Muscle of leg (tissue), 3 donors: ENCODE measurements at regions not wholly inside any gene's neighbourhood (a gene's known extent, or its start where the extent isn't known, plus 50 kb on each side); places are given as distances from the start of the nearest gene placed in this dataset.
"Not testable (repeated sequence)": the region's sequence is repeated elsewhere in the genome, so short reads cannot be mapped to it uniquely, and the experiment has no call there.

Experiments used
- DNase-seq: peaks from one replicate; pipeline ENCODE4 v3.0.0; 2013
- H3K27ac ChIP-seq: one replicate; pipeline ENCODE4 v1.5.1; 2013; ENCODE audit warnings: mild to moderate bottlenecking, low read length, control low read depth
- H3K27me3 ChIP-seq: one replicate; pipeline ENCODE4 v1.6.1; 2013; ENCODE audit warnings: low read length; ENCODE audit not compliant: control insufficient read depth, insufficient read depth
- H3K36me3 ChIP-seq: one replicate; pipeline ENCODE4 v1.6.1; 2013; ENCODE audit warnings: low read length; ENCODE audit not compliant: control insufficient read depth, insufficient read depth
- H3K4me1 ChIP-seq: one replicate; pipeline ENCODE4 v1.6.1; 2013; ENCODE audit warnings: low read length; ENCODE audit not compliant: control insufficient read depth, insufficient read depth
- H3K4me3 ChIP-seq: one replicate; pipeline ENCODE4 v1.5.1; 2013; ENCODE audit warnings: low read length, control low read depth
- H3K9me3 ChIP-seq: replicated peaks from 2 replicates; pipeline ENCODE4 v1.6.1; 2013; ENCODE audit warnings: low read depth, low read length; ENCODE audit not compliant: control insufficient read depth
- WGBS: methylation state at CpG from one replicate; pipeline ENCODE4 v1.1.5; 2013; ENCODE audit warnings: missing lambda C conversion rate; ENCODE audit not compliant: insufficient coverage; 5-methylcytosine and 5-hydroxymethylcytosine counted together

GRCh38 chr6:144785056-144785455, 499.9 kb downstream of the UTRN start:
- H3K4me3 ChIP-seq, result no peak overlapping the region
- DNase-seq, result no peak
- H3K36me3 ChIP-seq, result peaks cover 2% of the 10 kb centered on the region
- no peaks in the 10 kb centered on the region for H3K9me3 ChIP-seq
- no peaks in the 10 kb centered on the region for H3K27me3 ChIP-seq
- no peaks in the 10 kb centered on the region for H3K4me1 ChIP-seq
- no peak overlapping the region for H3K27ac ChIP-seq
- WGBS, result 61% methylated on average over 2 of the region's 3 CpGs

- DNase-seq, result no peak
- no CpG with 5 or more reads among the region's 2 CpGs for WGBS
- Histone ChIP-seq H3K27me3 (no peaks in the 10 kb centered on the region), H3K4me1 (no peaks in the 10 kb centered on the region), H3K36me3 (no peaks in the 10 kb centered on the region), H3K9me3 (no peaks in the 10 kb centered on the region), H3K4me3 (no peak overlapping the region), H3K27ac (no peak overlapping the region)
These were observed 501.7 kb downstream of the UTRN start for GRCh38 chr6:144786825-144787224.

GRCh38 chr6:144793744-144794143, 508.6 kb downstream of the UTRN start:
- 87% methylated on average over 3 of the region's 4 CpGs for WGBS
- H3K27ac ChIP-seq, result no peak overlapping the region
- no peaks in the 10 kb centered on the region for H3K4me1 ChIP-seq
- peaks cover 2% of the 10 kb centered on the region for H3K9me3 ChIP-seq
- H3K36me3 ChIP-seq, result peaks cover 13% of the 10 kb centered on the region
- DNase-seq, result peak; percentile 17
- no peak overlapping the region for H3K4me3 ChIP-seq
- H3K27me3 ChIP-seq, result no peaks in the 10 kb centered on the region

- H3K4me3 ChIP-seq, H3K4me1 ChIP-seq, DNase-seq, H3K27ac ChIP-seq, H3K9me3 ChIP-seq, H3K27me3 ChIP-seq: not testable (repeated sequence)
- peaks cover 13% of the 10 kb centered on the region for H3K36me3 ChIP-seq
- no CpG with 5 or more reads among the region's 2 CpGs for WGBS
These were observed 509.9 kb downstream of the UTRN start for GRCh38 chr6:144795022-144795421.

- peaks cover 13% of the 10 kb centered on the region for H3K36me3 ChIP-seq
- DNase-seq, result no peak
- H3K4me3 ChIP-seq, result no peak overlapping the region
- H3K4me1 ChIP-seq, result no peaks in the 10 kb centered on the region
- no peak overlapping the region for H3K27ac ChIP-seq
- no peaks in the 10 kb centered on the region for H3K27me3 ChIP-seq
- no CpG with 5 or more reads among the region's 2 CpGs for WGBS
- peaks cover 2% of the 10 kb centered on the region for H3K9me3 ChIP-seq
These were observed 510.9 kb downstream of the UTRN start for GRCh38 chr6:144796070-144796469.

- H3K36me3 ChIP-seq, result peaks cover 13% of the 10 kb centered on the region
- no peak overlapping the region for H3K27ac ChIP-seq
- peaks cover 2% of the 10 kb centered on the region for H3K9me3 ChIP-seq
- DNase-seq, result peak; percentile 8
- H3K4me3 ChIP-seq, result no peak overlapping the region
- no peaks in the 10 kb centered on the region for H3K4me1 ChIP-seq
- no CpG with 5 or more reads among the region's 7 CpGs for WGBS
- H3K27me3 ChIP-seq, result no peaks in the 10 kb centered on the region
These were observed 512.9 kb downstream of the UTRN start for GRCh38 chr6:144797881-144798589.

- no peak overlapping the region for H3K4me3 ChIP-seq
- no peaks in the 10 kb centered on the region for H3K9me3 ChIP-seq
- H3K4me1 ChIP-seq, result no peaks in the 10 kb centered on the region
- H3K27ac ChIP-seq, result no peak overlapping the region
- no peak for DNase-seq
- peaks cover 4% of the 10 kb centered on the region for H3K36me3 ChIP-seq
- H3K27me3 ChIP-seq, result no peaks in the 10 kb centered on the region
These were observed 519.2 kb downstream of the UTRN start for GRCh38 chr6:144804246-144804790.

GRCh38 chr6:144805049-144805448, 519.9 kb downstream of the UTRN start:
- no peaks in the 10 kb centered on the region for H3K9me3 ChIP-seq
- DNase-seq, result no peak

GRCh38 chr6:144806222-144806621, 521.1 kb downstream of the UTRN start:
- Histone ChIP-seq H3K9me3 (no peaks in the 10 kb centered on the region), H3K4me3 (no peak overlapping the region), H3K27me3 (no peaks in the 10 kb centered on the region), H3K27ac (no peak overlapping the region), H3K36me3 (peaks cover 6% of the 10 kb centered on the region), H3K4me1 (no peaks in the 10 kb centered on the region)
- DNase-seq, result no peak

More at GRCh38 chr6:144805049-144805448, 519.9 kb downstream of the UTRN start:
- H3K4me3 ChIP-seq, result no peak overlapping the region
- no peaks in the 10 kb centered on the region for H3K27me3 ChIP-seq
- H3K27ac ChIP-seq, result no peak overlapping the region
- 100% methylated on average over 1 of the region's 1 CpG for WGBS
- no peaks in the 10 kb centered on the region for H3K4me1 ChIP-seq
- H3K36me3 ChIP-seq, result peaks cover 6% of the 10 kb centered on the region

GRCh38 chr6:144809120-144809519, 524.0 kb downstream of the UTRN start:
- 90% methylated on average over 1 of the region's 1 CpG for WGBS
- DNase-seq, result no peak
- H3K36me3 ChIP-seq, result peaks cover 12% of the 10 kb centered on the region

GRCh38 chr6:144809969-144810368, 524.8 kb downstream of the UTRN start:
- Histone ChIP-seq H3K36me3 (peaks cover 8% of the 10 kb centered on the region), H3K4me1 (no peaks in the 10 kb centered on the region), H3K4me3 (no peak overlapping the region), H3K27me3 (no peaks in the 10 kb centered on the region), H3K9me3 (no peaks in the 10 kb centered on the region), H3K27ac (no peak overlapping the region)
- DNase-seq, result no peak
- WGBS, result 90% methylated on average over 3 of the region's 5 CpGs

More at GRCh38 chr6:144809120-144809519, 524.0 kb downstream of the UTRN start:
- H3K27ac ChIP-seq, result no peak overlapping the region
- H3K9me3 ChIP-seq, result no peaks in the 10 kb centered on the region
- no peak overlapping the region for H3K4me3 ChIP-seq
- H3K4me1 ChIP-seq, result no peaks in the 10 kb centered on the region
- no peaks in the 10 kb centered on the region for H3K27me3 ChIP-seq
